EH (cell line): ENCODE measurements at regions not wholly inside any gene's neighbourhood (a gene's known extent, or its start where the extent isn't known, plus 50 kb on each side); places are given as distances from the start of the nearest gene placed in this dataset.

Experiments used
- DNase-seq: peaks from one replicate; pipeline ENCODE4 v3.0.0-alpha.2; 2015; ENCODE audit warnings: low read depth

- DNase-seq = no peak
Observed at GRCh38 chr16:73189136-73189535, 141.2 kb upstream of the ZFHX3 start.

GRCh38 chr16:73186752-73187601 lies 139.0 kb upstream of the ZFHX3 start:
- peak; percentile 41 for DNase-seq

- DNase-seq = no peak
Observed at GRCh38 chr16:73185737-73186136, 137.8 kb upstream of the ZFHX3 start.

GRCh38 chr16:73183611-73184092 lies 135.7 kb upstream of the ZFHX3 start:
- peak; percentile 49 for DNase-seq

- no peak for DNase-seq
Observed at GRCh38 chr16:73179705-73180331, 131.9 kb upstream of the ZFHX3 start.

- no peak for DNase-seq
Observed at GRCh38 chr16:73177729-73178295, 129.9 kb upstream of the ZFHX3 start.

GRCh38 chr16:73176577-73177013 lies 128.7 kb upstream of the ZFHX3 start:
- DNase-seq = peak; percentile 96

GRCh38 chr16:73172973-73173709 lies 125.2 kb upstream of the ZFHX3 start:
- DNase-seq = peak; percentile 31

GRCh38 chr16:73172241-73172972 lies 124.5 kb upstream of the ZFHX3 start:
- peak; percentile 97 for DNase-seq

- DNase-seq = no peak
Observed at GRCh38 chr16:73171901-73172240, 123.9 kb upstream of the ZFHX3 start.

- DNase-seq = no peak
Observed at GRCh38 chr16:73171380-73171779, 123.5 kb upstream of the ZFHX3 start.

GRCh38 chr16:73170612-73171038 lies 122.7 kb upstream of the ZFHX3 start:
- no peak for DNase-seq

- no peak for DNase-seq
Observed at GRCh38 chr16:73166947-73167550, 119.1 kb upstream of the ZFHX3 start.

- no peak for DNase-seq
Observed at GRCh38 chr16:73166441-73166851, 118.5 kb upstream of the ZFHX3 start.

- DNase-seq = no peak
Observed at GRCh38 chr16:73163238-73163815, 115.4 kb upstream of the ZFHX3 start.

GRCh38 chr16:73161977-73162376 lies 114.0 kb upstream of the ZFHX3 start:
- DNase-seq = no peak

- DNase-seq = no peak
Observed at GRCh38 chr16:73159296-73159695, 111.4 kb upstream of the ZFHX3 start.

GRCh38 chr16:73157861-73158260 lies 109.9 kb upstream of the ZFHX3 start:
- no peak for DNase-seq

GRCh38 chr16:73154063-73154870 lies 106.3 kb upstream of the ZFHX3 start:
- DNase-seq = no peak
